Smooth muscle cell (in vitro differentiated cells): ENCODE measurements at regions not wholly inside any gene's neighbourhood (a gene's known extent, or its start where the extent isn't known, plus 50 kb on each side); places are given as distances from the start of the nearest gene placed in this dataset.

ENCODE experiments used
- DNase-seq: peaks from one replicate; lab custom pipeline; 2025; ENCODE audit not compliant: unreplicated experiment; lab: John Stamatoyannopoulos, UW
- H2AFZ ChIP-seq: fragments of 200-600 bp; sonication (generic); 2 replicates; pipeline ENCODE4 v1.6.0; 2016; ENCODE audit warnings: antibody characterized with exemption, low read depth, mild to moderate bottlenecking
- H3F3A ChIP-seq: fragments of 200-600 bp; sonication (generic); 2 replicates; pipeline ENCODE4 v1.6.0; 2017; ENCODE audit warnings: antibody characterized with exemption, low read depth
- H3K27ac ChIP-seq: fragments of 200-600 bp; sonication (generic); 2 replicates; pipeline ENCODE4 v1.5.1; 2016; ENCODE audit warnings: low read depth, mild to moderate bottlenecking
- H3K27me3 ChIP-seq: fragments of 200-600 bp; sonication (generic); 2 replicates; pipeline ENCODE4 v1.6.1; 2016; ENCODE audit warnings: low read depth, mild to moderate bottlenecking
- H3K36me3 ChIP-seq: fragments of 200-600 bp; sonication (generic); 2 replicates; pipeline ENCODE4 v1.5.1; 2016; ENCODE audit warnings: low read depth
- H3K4me1 ChIP-seq: fragments of 200-600 bp; sonication (generic); 2 replicates; pipeline ENCODE4 v1.5.1; 2016; ENCODE audit warnings: low read depth
- H3K4me2 ChIP-seq: fragments of 200-600 bp; sonication (generic); 2 replicates; pipeline ENCODE4 v1.6.0; 2016; ENCODE audit warnings: mild to moderate bottlenecking
- H3K4me3 ChIP-seq: fragments of 200-600 bp; sonication (generic); 2 replicates; pipeline ENCODE4 v1.5.1; 2016; ENCODE audit warnings: mild to moderate bottlenecking
- H3K79me2 ChIP-seq: fragments of 200-600 bp; sonication (generic); 2 replicates; pipeline ENCODE4 v1.6.0; 2016; ENCODE audit warnings: low read depth, mild to moderate bottlenecking
- H3K9ac ChIP-seq: fragments of 200-600 bp; sonication (generic); 2 replicates; pipeline ENCODE4 v1.6.0; 2016; ENCODE audit warnings: low read depth
- H3K9me3 ChIP-seq: fragments of 200-600 bp; sonication (generic); replicated peaks from 2 replicates; pipeline ENCODE4 v1.5.1; 2016; ENCODE audit warnings: low read depth
- H4K20me1 ChIP-seq: fragments of 200-600 bp; sonication (generic); 2 replicates; pipeline ENCODE4 v1.6.0; 2016; ENCODE audit warnings: low read depth
- CTCF ChIP-seq: fragments of 200-600 bp; sonication (generic); IDR thresholded peaks from 2 replicates; pipeline ENCODE4 v1.5.1; 2017; ENCODE audit warnings: borderline replicate concordance, mild to moderate bottlenecking, antibody characterized with exemption; ENCODE audit not compliant: insufficient read depth, poor library complexity, severe bottlenecking
- WGBS: methylation state at CpG from one replicate; pipeline ENCODE4 v1.1.7; 2016; ENCODE audit warnings: low lambda C conversion rate; 5-methylcytosine and 5-hydroxymethylcytosine counted together

- H3K9ac ChIP-seq, result no peak overlapping the region
- H3K4me2 ChIP-seq, result peak overlapping the region; percentile 1
- no peaks in the 10 kb centered on the region for H3F3A ChIP-seq
- 64% methylated on average over 1 of the region's 1 CpG for WGBS
- H3K79me2 ChIP-seq, result no peaks in the 10 kb centered on the region
- no peaks in the 10 kb centered on the region for H3K4me1 ChIP-seq
- no peak for DNase-seq
- H3K36me3 ChIP-seq, result no peaks in the 10 kb centered on the region
- H3K9me3 ChIP-seq, result no peaks in the 10 kb centered on the region
- H3K4me3 ChIP-seq, result no peak overlapping the region
- H4K20me1 ChIP-seq, result no peaks in the 10 kb centered on the region
- peak overlapping the region; percentile 30 for H2AFZ ChIP-seq
- no peak overlapping the region for H3K27ac ChIP-seq
- no peak for TF ChIP-seq CTCF
- no peaks in the 10 kb centered on the region for H3K27me3 ChIP-seq
Observed at GRCh38 chr18:65265761-65266160, 485.1 kb upstream of the CDH7 start.

- no peak overlapping the region for H3K9ac ChIP-seq
- no peaks in the 10 kb centered on the region for H3K36me3 ChIP-seq
- no peak overlapping the region for H2AFZ ChIP-seq
- no peaks in the 10 kb centered on the region for H3K9me3 ChIP-seq
- no peak for TF ChIP-seq CTCF
- no peaks in the 10 kb centered on the region for H3K4me1 ChIP-seq
- DNase-seq, result no peak
- H3K79me2 ChIP-seq, result no peaks in the 10 kb centered on the region
- no peaks in the 10 kb centered on the region for H3K27me3 ChIP-seq
- no peak overlapping the region for H3K27ac ChIP-seq
- 43% methylated on average over 2 of the region's 2 CpGs for WGBS
- H3K4me2 ChIP-seq, result no peak overlapping the region
- no peaks in the 10 kb centered on the region for H4K20me1 ChIP-seq
- no peaks in the 10 kb centered on the region for H3F3A ChIP-seq
- no peak overlapping the region for H3K4me3 ChIP-seq
Observed at GRCh38 chr18:65260030-65260429, 490.8 kb upstream of the CDH7 start.

GRCh38 chr18:65259403-65259802 is 491.4 kb upstream of the CDH7 start:
- H4K20me1 ChIP-seq, result no peaks in the 10 kb centered on the region
- no peak overlapping the region for H3K9ac ChIP-seq
- no peaks in the 10 kb centered on the region for H3K4me1 ChIP-seq
- H3K27ac ChIP-seq, result no peak overlapping the region
- WGBS, result 98% methylated on average over 2 of the region's 2 CpGs
- no peak overlapping the region for H2AFZ ChIP-seq
- no peak overlapping the region for H3K4me2 ChIP-seq
- no peaks in the 10 kb centered on the region for H3F3A ChIP-seq
- DNase-seq, result no peak
- no peaks in the 10 kb centered on the region for H3K27me3 ChIP-seq
- no peak for TF ChIP-seq CTCF
- H3K9me3 ChIP-seq, result no peaks in the 10 kb centered on the region
- H3K79me2 ChIP-seq, result no peaks in the 10 kb centered on the region
- no peaks in the 10 kb centered on the region for H3K36me3 ChIP-seq
- H3K4me3 ChIP-seq, result no peak overlapping the region

- Histone ChIP-seq H3K9ac (no peak overlapping the region), H3K4me3 (no peak overlapping the region), H3K27me3 (no peaks in the 10 kb centered on the region), H3F3A (no peaks in the 10 kb centered on the region), H3K79me2 (no peaks in the 10 kb centered on the region), H2AFZ (no peak overlapping the region), H3K27ac (no peak overlapping the region), H3K4me2 (no peak overlapping the region), H3K9me3 (no peaks in the 10 kb centered on the region), H4K20me1 (no peaks in the 10 kb centered on the region), H3K4me1 (no peaks in the 10 kb centered on the region), H3K36me3 (no peaks in the 10 kb centered on the region)
- no peak for DNase-seq
- WGBS, result 38% methylated on average over 1 of the region's 1 CpG
- TF ChIP-seq CTCF, result no peak
Observed at GRCh38 chr18:65257149-65257548, 493.7 kb upstream of the CDH7 start.
